ENCODE measurements at regions not wholly inside any gene's neighbourhood (a gene's known extent, or its start where the extent isn't known, plus 50 kb on each side); places are given as distances from the start of the nearest gene placed in this dataset.

DNA sequence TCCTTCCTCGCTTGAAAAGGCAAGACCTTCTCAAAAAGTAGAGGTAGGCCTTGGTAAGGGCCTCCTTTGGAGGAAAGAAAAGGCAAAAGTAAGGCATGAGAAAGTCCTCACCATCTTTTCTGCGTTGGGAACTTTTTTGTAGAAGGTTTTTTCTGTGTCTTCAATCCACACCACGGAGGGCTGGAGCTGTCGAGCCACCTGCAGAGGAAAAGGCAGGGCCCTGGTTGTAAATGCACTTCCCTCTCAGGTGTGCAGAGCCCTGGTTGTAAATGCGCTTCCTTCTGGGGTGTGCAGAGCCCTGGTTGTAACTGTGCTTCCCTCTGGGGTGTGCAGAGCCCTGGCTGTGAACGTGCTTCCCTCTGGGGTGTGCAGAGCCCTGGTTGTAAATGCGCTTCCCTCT, 80.2 kb upstream of the ASB18 start:
- TF ChIP-seq, protein P1, sequence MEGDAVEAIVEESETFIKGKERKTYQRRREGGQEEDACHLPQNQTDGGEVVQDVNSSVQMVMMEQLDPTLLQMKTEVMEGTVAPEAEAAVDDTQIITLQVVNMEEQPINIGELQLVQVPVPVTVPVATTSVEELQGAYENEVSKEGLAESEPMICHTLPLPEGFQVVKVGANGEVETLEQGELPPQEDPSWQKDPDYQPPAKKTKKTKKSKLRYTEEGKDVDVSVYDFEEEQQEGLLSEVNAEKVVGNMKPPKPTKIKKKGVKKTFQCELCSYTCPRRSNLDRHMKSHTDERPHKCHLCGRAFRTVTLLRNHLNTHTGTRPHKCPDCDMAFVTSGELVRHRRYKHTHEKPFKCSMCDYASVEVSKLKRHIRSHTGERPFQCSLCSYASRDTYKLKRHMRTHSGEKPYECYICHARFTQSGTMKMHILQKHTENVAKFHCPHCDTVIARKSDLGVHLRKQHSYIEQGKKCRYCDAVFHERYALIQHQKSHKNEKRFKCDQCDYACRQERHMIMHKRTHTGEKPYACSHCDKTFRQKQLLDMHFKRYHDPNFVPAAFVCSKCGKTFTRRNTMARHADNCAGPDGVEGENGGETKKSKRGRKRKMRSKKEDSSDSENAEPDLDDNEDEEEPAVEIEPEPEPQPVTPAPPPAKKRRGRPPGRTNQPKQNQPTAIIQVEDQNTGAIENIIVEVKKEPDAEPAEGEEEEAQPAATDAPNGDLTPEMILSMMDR (IDR thresholded peaks at IDR 0.05; ENCODE audit: low read depth, low read length) = no peak
- TF ChIP-seq, protein P2, sequence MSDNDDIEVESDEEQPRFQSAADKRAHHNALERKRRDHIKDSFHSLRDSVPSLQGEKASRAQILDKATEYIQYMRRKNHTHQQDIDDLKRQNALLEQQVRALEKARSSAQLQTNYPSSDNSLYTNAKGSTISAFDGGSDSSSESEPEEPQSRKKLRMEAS (IDR thresholded peaks at IDR 0.05; ENCODE audit: low read depth, low read length) = no peak
- no peak for TF ChIP-seq POLR2A (IDR thresholded peaks at IDR 0.05; ENCODE audit: extremely low read depth, insufficient read length)

All from NB4 (cell line).